IMR-90 (cell line): ENCODE measurements at regions not wholly inside any gene's neighbourhood (a gene's known extent, or its start where the extent isn't known, plus 50 kb on each side); places are given as distances from the start of the nearest gene placed in this dataset.
A peak's percentile ranks its signal among the peaks of the same experiment; 100 is the strongest.

ENCODE experiments used
- ATAC-seq: fragments of 200-7000 bp; cut with Tn5 transposase; 2 replicates; pipeline ENCODE4 v1.9.1; 2020; ENCODE audit warnings: low read depth, mild to moderate bottlenecking, moderate library complexity
- BruUV-seq: library from RNA; stranded (reverse); fragments of 400-500 nt; replicated peaks from 2 replicates; lab custom pipeline; 2021; lab: Mats Ljungman, UMichigan
- CTCF ChIA-PET: fragments of 300-600 bp; formaldehyde crosslinking; extraction: SDS; loops from one replicate; lab custom pipeline; 2021; ENCODE audit warnings: antibody characterized with exemption; lab: Yijun Ruan, JAX
- POLR2A ChIA-PET: fragments of 300-600 bp; sonication (Branson Sonifier 250); formaldehyde crosslinking; loops from one replicate; lab custom pipeline; 2022; ENCODE audit warnings: antibody characterized with exemption; ENCODE audit not compliant: unreplicated experiment; lab: Charles Lee
- DNase-seq: peaks from one replicate; pipeline ENCODE4 v3.0.0; 2013
- H2AFZ ChIP-seq: replicated peaks from 2 replicates; pipeline ENCODE3; 2013; ENCODE audit warnings: low read length, mild to moderate bottlenecking; ENCODE audit not compliant: poor library complexity
- H2AK5ac ChIP-seq: 2 replicates; pipeline ENCODE4 v1.6.1; 2013; ENCODE audit warnings: low read depth, low read length, inconsistent platforms
- H2AK9ac ChIP-seq: replicated peaks from 2 replicates; pipeline ENCODE3; 2013; ENCODE audit warnings: mild to moderate bottlenecking, low read depth, low read length, moderate library complexity; ENCODE audit not compliant: poor library complexity
- H2BK120ac ChIP-seq: 2 replicates; pipeline ENCODE4 v1.6.1; 2013; ENCODE audit warnings: low read depth, low read length, inconsistent platforms
- H2BK15ac ChIP-seq: 3 replicates; pipeline ENCODE4 v1.6.1; 2013; ENCODE audit warnings: low read depth, low read length, inconsistent platforms
- H2BK20ac ChIP-seq: 2 replicates; pipeline ENCODE4 v1.6.1; 2013; ENCODE audit warnings: low read depth, mild to moderate bottlenecking, inconsistent platforms, low read length, moderate library complexity
- H2BK5ac ChIP-seq: 2 replicates; pipeline ENCODE4 v1.6.1; 2013; ENCODE audit warnings: mild to moderate bottlenecking, low read depth, low read length, inconsistent platforms; ENCODE audit not compliant: poor library complexity, severe bottlenecking
- H3K14ac ChIP-seq: replicated peaks from 2 replicates; pipeline ENCODE4 v1.6.1; 2013; ENCODE audit warnings: low read depth, low read length, inconsistent platforms
- H3K18ac ChIP-seq: 2 replicates; pipeline ENCODE4 v1.6.1; 2013; ENCODE audit warnings: low read depth, low read length, control low read depth
- H3K23ac ChIP-seq: 2 replicates; pipeline ENCODE4 v1.6.1; 2013; ENCODE audit warnings: low read depth, low read length, inconsistent platforms
- H3K27ac ChIP-seq: 2 replicates; pipeline ENCODE4 v1.5.1; 2013; ENCODE audit warnings: mild to moderate bottlenecking, control low read depth, low read length; ENCODE audit not compliant: insufficient read depth
- H3K27me3 ChIP-seq: 2 replicates; pipeline ENCODE4 v1.6.1; 2013; ENCODE audit warnings: low read length; ENCODE audit not compliant: control insufficient read depth, insufficient read depth
- H3K36me3 ChIP-seq: 2 replicates; pipeline ENCODE4 v1.6.1; 2013; ENCODE audit warnings: low read length, mixed read lengths; ENCODE audit not compliant: control insufficient read depth, insufficient read depth
- H3K4ac ChIP-seq: 2 replicates; pipeline ENCODE4 v1.6.1; 2013; ENCODE audit warnings: low read depth, low read length, inconsistent platforms
- H3K4me1 ChIP-seq: 2 replicates; pipeline ENCODE4 v1.6.1; 2013; ENCODE audit warnings: low read length, mixed read lengths; ENCODE audit not compliant: control insufficient read depth, insufficient read depth
- H3K4me2 ChIP-seq: 2 replicates; pipeline ENCODE4 v1.6.1; 2013; ENCODE audit warnings: low read depth, mild to moderate bottlenecking, control low read depth, low read length, moderate library complexity
- H3K4me3 ChIP-seq: 2 replicates; pipeline ENCODE4 v1.5.1; 2013; ENCODE audit warnings: low read depth, mild to moderate bottlenecking, control low read depth, low read length, moderate library complexity; ENCODE audit not compliant: insufficient read depth
- H3K56ac ChIP-seq: 2 replicates; pipeline ENCODE4 v1.6.1; 2013; ENCODE audit warnings: low read length, inconsistent platforms; ENCODE audit not compliant: insufficient read depth; ENCODE audit errors: extremely low read depth
- H3K79me1 ChIP-seq, 2 experiments: 2 replicates each; pipeline ENCODE4 v1.6.1; 2013; ENCODE audit warnings: low read length in 2 of 2, inconsistent platforms in 1 of 2, low read depth in 1 of 2
- H3K9ac ChIP-seq: 2 replicates; pipeline ENCODE4 v1.6.1; 2013; ENCODE audit warnings: low read depth, low read length, control low read depth
- H3K9me1 ChIP-seq: 2 replicates; pipeline ENCODE4 v1.6.1; 2013; ENCODE audit warnings: low read length, inconsistent platforms; ENCODE audit not compliant: insufficient read depth
- H3K9me3 ChIP-seq: 2 replicates; pipeline ENCODE4 v1.6.1; 2013; ENCODE audit warnings: low read length; ENCODE audit not compliant: control insufficient read depth, insufficient read depth
- H4K20me1 ChIP-seq: 2 replicates; pipeline ENCODE4 v1.6.1; 2013; ENCODE audit warnings: low read length, inconsistent platforms; ENCODE audit not compliant: insufficient read depth
- H4K5ac ChIP-seq: 2 replicates; pipeline ENCODE4 v1.6.1; 2013; ENCODE audit warnings: mild to moderate bottlenecking, low read depth, low read length, control low read depth
- H4K8ac ChIP-seq, 2 experiments: 2 replicates each; pipeline ENCODE4 v1.6.1; 2013; ENCODE audit warnings: low read depth in 2 of 2, low read length in 2 of 2, control low read depth in 1 of 2, inconsistent platforms in 1 of 2
- H4K91ac ChIP-seq: 2 replicates; pipeline ENCODE4 v1.6.1; 2013; ENCODE audit warnings: low read depth, low read length, inconsistent platforms; ENCODE audit not compliant: insufficient read depth
- RAD21 ChIP-seq: IDR thresholded peaks from 2 replicates; pipeline ENCODE4 v1.6.1; 2012; ENCODE audit warnings: low read length, improper control_type of control experiment
- WGBS, 2 experiments: methylation state at CpG; one replicate each; pipeline versions ENCODE4 v1.1.5 to v1.1.7; 2013; ENCODE audit warnings: missing lambda C conversion rate in 2 of 2; ENCODE audit not compliant: insufficient read length in 1 of 2; ENCODE audit errors: extremely low coverage in 2 of 2; 5-methylcytosine and 5-hydroxymethylcytosine counted together
- dilution Hi-C: fragments of 300-500 bp; cut with HindIII; formaldehyde crosslinking; loops from one replicate; pipeline ENCODE4 v1.14.3; 2018; ENCODE audit warnings: low sequenced_read_pairs; ENCODE audit not compliant: unreplicated experiment
- in situ Hi-C: fragments of 300-500 bp; cut with MboI; formaldehyde crosslinking; loops from 3 replicates; pipeline ENCODE4 v1.14.3; 2019; ENCODE audit warnings: low sequenced_read_pairs, inconsistent platforms, mixed read lengths
- intact Hi-C: fragments of 100-400 bp; cut with micrococcal nuclease; formaldehyde crosslinking; loops from 2 replicates; pipeline ENCODE4 v1.10.0; 2022
- TF ChIP-seq, protein P1 (sequence below): fragments of 150-350 bp; IDR thresholded peaks from 2 replicates; pipeline ENCODE4 v1.6.1; 2017; ENCODE audit warnings: mild to moderate bottlenecking, antibody characterized with exemption, low read length, low read depth
- TF ChIP-seq, protein P2 (sequence below): conservative IDR thresholded peaks from 2 replicates; pipeline ENCODE4 v1.5.1; 2012; ENCODE audit warnings: mild to moderate bottlenecking, low read depth, low read length, improper control_type of control experiment

DNA sequence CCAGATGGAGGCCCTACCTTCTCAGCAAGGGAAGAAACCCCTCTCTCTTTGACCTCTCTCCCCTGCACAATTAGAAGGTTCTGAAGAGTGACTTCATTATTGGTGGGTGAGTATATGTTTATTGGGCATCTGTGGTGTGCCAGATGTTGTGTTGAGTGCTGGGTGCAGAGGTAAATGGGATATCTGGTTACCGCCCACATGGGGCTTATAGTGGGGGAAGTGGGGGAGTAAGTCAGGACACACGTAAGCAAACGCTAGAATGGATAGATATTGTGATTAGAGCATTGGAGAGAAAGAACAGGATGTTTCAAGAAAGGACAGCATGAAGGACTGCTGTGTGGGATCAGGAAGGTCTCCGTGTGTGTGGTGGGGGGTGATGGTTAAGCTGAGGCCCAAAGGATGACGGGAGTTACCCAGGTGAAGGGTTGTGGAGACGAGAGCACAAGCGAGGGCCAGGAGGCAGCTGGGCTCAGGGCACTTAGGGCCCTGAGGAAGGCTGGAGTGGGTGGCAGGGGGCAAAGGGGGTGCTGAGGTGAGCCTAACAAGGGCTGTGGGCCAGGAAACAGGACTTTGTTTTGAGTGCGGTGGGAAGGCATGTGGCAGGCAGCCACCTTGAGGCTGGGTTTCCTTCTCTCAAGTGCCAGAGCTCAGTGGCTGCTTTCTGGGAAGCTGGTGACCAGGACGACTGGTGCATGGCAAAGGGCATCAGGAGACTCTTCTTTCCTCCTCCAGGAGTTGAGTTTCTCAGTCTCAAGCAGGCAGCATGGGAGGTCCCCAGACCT lies 299.9 kb downstream of the RPS24 start:
- in situ Hi-C loops = no loop called here
- Histone ChIP-seq H2BK15ac (no peak overlapping the region), H3K4me1 (peaks cover 19% of the 10 kb centered on the region)

More for the DNA sequence above, 299.9 kb downstream of the RPS24 start:
- H4K8ac ChIP-seq = no peak overlapping the region
- CTCF ChIA-PET = no interaction called here
- peaks cover 5% of the 10 kb centered on the region for H3K27me3 ChIP-seq
- H3K9ac ChIP-seq = no peak overlapping the region
- H4K5ac ChIP-seq = no peak overlapping the region
- no peaks in the 10 kb centered on the region for H3K79me1 ChIP-seq
- H2AK9ac ChIP-seq = no peak overlapping the region
- H2BK20ac ChIP-seq = no peak overlapping the region
- peaks cover 2% of the 10 kb centered on the region; the same call in 1 of the 2 replicates for H3K9me3 ChIP-seq
- WGBS, 2 experiments = 97% methylated on average over 6 of the region's 9 CpGs; no CpG with 5 or more reads in 1 of the 2 experiments
- intact Hi-C loops (no loop called here), dilution Hi-C loops (no loop called here)
- H3K18ac ChIP-seq = no peak overlapping the region
- DNase-seq (no peak), ATAC-seq (no peak)
- no TSS peak for BruUV-seq
- peaks cover 7% of the 10 kb centered on the region; the same call in 1 of the 2 replicates for H4K20me1 ChIP-seq
- H2BK120ac ChIP-seq = no peak overlapping the region
- peaks cover 21% of the 10 kb centered on the region for H3K9me1 ChIP-seq
- no peak overlapping the region for H2BK5ac ChIP-seq
- H2AFZ ChIP-seq = no peak overlapping the region
- no peak overlapping the region for H3K56ac ChIP-seq
- H3K4ac ChIP-seq = no peak overlapping the region
- 0 out of 2 replicates have a peak overlapping the region, but pooled peaks have one; percentile 13 for H3K14ac ChIP-seq
- H3K27ac ChIP-seq = no peak overlapping the region
- TF ChIP-seq, protein P1, sequence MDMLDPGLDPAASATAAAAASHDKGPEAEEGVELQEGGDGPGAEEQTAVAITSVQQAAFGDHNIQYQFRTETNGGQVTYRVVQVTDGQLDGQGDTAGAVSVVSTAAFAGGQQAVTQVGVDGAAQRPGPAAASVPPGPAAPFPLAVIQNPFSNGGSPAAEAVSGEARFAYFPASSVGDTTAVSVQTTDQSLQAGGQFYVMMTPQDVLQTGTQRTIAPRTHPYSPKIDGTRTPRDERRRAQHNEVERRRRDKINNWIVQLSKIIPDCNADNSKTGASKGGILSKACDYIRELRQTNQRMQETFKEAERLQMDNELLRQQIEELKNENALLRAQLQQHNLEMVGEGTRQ = no peak
- no peak for TF ChIP-seq RAD21
- TF ChIP-seq, protein P2, sequence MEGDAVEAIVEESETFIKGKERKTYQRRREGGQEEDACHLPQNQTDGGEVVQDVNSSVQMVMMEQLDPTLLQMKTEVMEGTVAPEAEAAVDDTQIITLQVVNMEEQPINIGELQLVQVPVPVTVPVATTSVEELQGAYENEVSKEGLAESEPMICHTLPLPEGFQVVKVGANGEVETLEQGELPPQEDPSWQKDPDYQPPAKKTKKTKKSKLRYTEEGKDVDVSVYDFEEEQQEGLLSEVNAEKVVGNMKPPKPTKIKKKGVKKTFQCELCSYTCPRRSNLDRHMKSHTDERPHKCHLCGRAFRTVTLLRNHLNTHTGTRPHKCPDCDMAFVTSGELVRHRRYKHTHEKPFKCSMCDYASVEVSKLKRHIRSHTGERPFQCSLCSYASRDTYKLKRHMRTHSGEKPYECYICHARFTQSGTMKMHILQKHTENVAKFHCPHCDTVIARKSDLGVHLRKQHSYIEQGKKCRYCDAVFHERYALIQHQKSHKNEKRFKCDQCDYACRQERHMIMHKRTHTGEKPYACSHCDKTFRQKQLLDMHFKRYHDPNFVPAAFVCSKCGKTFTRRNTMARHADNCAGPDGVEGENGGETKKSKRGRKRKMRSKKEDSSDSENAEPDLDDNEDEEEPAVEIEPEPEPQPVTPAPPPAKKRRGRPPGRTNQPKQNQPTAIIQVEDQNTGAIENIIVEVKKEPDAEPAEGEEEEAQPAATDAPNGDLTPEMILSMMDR = no peak
- no peak overlapping the region for H4K91ac ChIP-seq
- no peaks in the 10 kb centered on the region for H3K36me3 ChIP-seq
- H2AK5ac ChIP-seq = peak overlapping the region; percentile 15; the same call in 1 of the 2 replicates
- H3K23ac ChIP-seq = no peak overlapping the region
- H3K4me2 ChIP-seq = no peak overlapping the region
- POLR2A ChIA-PET = no interaction called here
- H3K4me3 ChIP-seq = no peak overlapping the region
